ENCODE measurements at regions not wholly inside any gene's neighbourhood (a gene's known extent, or its start where the extent isn't known, plus 50 kb on each side); places are given as distances from the start of the nearest gene placed in this dataset.

- intact Hi-C loops (cut with DNase I; ENCODE audit: low total_unique reads) = loop anchor here (10.0 kb wide), 1 partner anchor 448 kb away; the partner anchor contains the start of gene COL12A1
- no peaks in the 10 kb centered on the region for H3K36me3 ChIP-seq
- no peak overlapping the region for H3K27ac ChIP-seq
- TF ChIP-seq, protein P1, sequence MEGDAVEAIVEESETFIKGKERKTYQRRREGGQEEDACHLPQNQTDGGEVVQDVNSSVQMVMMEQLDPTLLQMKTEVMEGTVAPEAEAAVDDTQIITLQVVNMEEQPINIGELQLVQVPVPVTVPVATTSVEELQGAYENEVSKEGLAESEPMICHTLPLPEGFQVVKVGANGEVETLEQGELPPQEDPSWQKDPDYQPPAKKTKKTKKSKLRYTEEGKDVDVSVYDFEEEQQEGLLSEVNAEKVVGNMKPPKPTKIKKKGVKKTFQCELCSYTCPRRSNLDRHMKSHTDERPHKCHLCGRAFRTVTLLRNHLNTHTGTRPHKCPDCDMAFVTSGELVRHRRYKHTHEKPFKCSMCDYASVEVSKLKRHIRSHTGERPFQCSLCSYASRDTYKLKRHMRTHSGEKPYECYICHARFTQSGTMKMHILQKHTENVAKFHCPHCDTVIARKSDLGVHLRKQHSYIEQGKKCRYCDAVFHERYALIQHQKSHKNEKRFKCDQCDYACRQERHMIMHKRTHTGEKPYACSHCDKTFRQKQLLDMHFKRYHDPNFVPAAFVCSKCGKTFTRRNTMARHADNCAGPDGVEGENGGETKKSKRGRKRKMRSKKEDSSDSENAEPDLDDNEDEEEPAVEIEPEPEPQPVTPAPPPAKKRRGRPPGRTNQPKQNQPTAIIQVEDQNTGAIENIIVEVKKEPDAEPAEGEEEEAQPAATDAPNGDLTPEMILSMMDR (IDR thresholded peaks at IDR 0.05) = no peak
- H3K4me1 ChIP-seq = peaks cover 0 to 6% (median 0%) of the 10 kb centered on the region in 4 donors
- no peaks in the 10 kb centered on the region for H3K27me3 ChIP-seq
- no peak for DNase-seq
- H3K4me3 ChIP-seq = no peak overlapping the region
- no peaks in the 10 kb centered on the region for H3K9me3 ChIP-seq
These were observed 448.9 kb downstream of the COL12A1 start for GRCh38 chr6:74756923-74757322.

DNA sequence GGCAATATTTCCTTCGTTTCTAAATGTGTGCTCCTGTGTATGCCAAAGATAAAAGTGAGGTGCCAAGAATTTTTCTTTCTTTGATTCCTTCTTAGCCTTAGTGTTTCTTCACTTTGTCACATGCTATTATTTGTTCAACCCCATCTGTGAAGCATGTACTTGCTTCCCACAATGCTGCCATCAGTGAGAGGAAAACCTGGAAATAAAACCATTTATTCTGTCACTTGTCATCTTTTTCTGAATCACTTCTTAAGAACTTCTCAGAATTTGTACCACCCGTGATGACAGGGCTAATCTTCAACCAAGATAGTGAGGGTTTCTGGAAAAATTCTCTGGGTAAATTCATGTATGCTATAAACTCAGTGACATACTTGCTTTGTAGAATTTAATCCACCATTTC is 450.1 kb downstream of the COL12A1 start:
- no peak overlapping the region for H3K4me3 ChIP-seq
- H3K27ac ChIP-seq = no peak overlapping the region
- H3K27me3 ChIP-seq = no peaks in the 10 kb centered on the region
- H3K9me3 ChIP-seq = no peaks in the 10 kb centered on the region
- no peak for DNase-seq
- no peaks in the 10 kb centered on the region for H3K36me3 ChIP-seq
- intact Hi-C loops (cut with DNase I; ENCODE audit: low total_unique reads) = loop anchor here (10.0 kb wide), 1 partner anchor 449 kb away; the partner anchor contains the start of gene COL12A1
- peaks cover 0 to 6% (median 0%) of the 10 kb centered on the region in 4 donors for H3K4me1 ChIP-seq
- TF ChIP-seq, protein P1 (IDR thresholded peaks at IDR 0.05) = no peak

- DNase-seq = no peak
- Histone ChIP-seq H3K27me3 (no peaks in the 10 kb centered on the region), H3K36me3 (no peaks in the 10 kb centered on the region), H3K27ac (no peak overlapping the region), H3K9me3 (no peaks in the 10 kb centered on the region), H3K4me3 (no peak overlapping the region), H3K4me1 (peaks cover 0 to 10% (median 0%) of the 10 kb centered on the region in 4 donors)
- intact Hi-C loops (cut with DNase I; ENCODE audit: low total_unique reads) = loop anchor here (10.0 kb wide), 1 partner anchor 450 kb away; the partner anchor contains the start of gene COL12A1
- TF ChIP-seq, protein P1 (IDR thresholded peaks at IDR 0.05) = no peak
These were observed 450.7 kb downstream of the COL12A1 start for GRCh38 chr6:74755196-74755595.

DNA sequence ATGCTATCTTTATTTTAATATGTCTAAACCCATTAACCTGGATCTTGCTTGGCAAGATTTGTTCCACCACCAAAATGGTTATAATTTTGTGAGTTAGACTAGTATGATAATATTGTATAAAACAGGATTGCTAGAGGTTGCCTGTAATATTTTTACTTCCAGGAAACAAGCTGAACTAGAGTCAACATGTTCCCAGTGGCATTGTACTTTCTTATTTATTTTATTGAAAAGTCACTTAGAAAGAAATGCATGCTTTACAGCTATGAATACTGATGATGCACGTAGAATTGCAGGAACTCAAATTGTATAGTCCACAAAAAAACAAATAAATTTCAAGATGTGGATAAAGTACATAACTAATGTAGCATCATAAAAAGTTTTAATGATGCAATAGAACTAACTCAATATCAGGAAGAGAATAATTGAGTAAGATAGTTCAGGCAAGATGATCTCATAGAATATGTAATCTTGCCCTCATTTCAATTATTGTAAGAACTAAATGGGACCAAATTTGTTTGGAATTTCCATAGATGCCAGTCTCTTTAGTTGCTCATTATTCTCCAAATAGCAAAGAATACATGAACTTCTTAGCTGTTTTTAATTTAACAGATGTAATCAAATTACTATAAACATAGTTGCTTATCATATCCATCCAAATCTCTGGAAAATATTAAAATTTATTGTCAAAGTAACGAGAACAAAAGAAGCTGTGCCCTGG is 451.8 kb downstream of the COL12A1 start:
- Histone ChIP-seq H3K4me3 (no peak overlapping the region), H3K9me3 (no peaks in the 10 kb centered on the region), H3K36me3 (no peaks in the 10 kb centered on the region), H3K27me3 (no peaks in the 10 kb centered on the region), H3K27ac (no peak overlapping the region), H3K4me1 (peaks cover 0 to 21% (median 2%) of the 10 kb centered on the region in 4 donors)
- DNase-seq = no peak
- TF ChIP-seq, protein P1 (IDR thresholded peaks at IDR 0.05) = no peak
- intact Hi-C loops (cut with DNase I; ENCODE audit: low total_unique reads) = loop anchor here (10.0 kb wide), 1 partner anchor 451 kb away; the partner anchor contains the start of gene COL12A1

DNA sequence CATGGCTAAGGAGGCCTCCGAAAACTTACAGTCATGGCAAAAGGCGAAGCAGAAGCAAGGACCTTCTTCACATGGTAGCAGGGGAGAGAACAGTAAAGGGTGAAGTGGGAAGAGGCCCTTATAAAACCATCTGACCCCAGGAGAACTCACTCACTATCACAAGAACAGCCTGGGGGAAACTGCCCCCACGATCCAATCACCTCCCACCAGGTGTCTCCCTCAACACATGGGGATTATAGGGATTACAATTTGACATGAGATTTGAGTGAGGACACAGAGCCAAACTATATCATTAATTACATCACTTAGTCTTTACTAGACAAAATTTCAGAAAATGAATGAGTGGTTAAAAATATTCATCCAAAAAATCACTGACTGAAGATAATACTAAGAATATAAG is 453.6 kb downstream of the COL12A1 start:
- Histone ChIP-seq H3K4me1 (peaks cover 0 to 14% (median 2%) of the 10 kb centered on the region in 4 donors), H3K9me3 (no peaks in the 10 kb centered on the region), H3K36me3 (no peaks in the 10 kb centered on the region), H3K27me3 (no peaks in the 10 kb centered on the region), H3K4me3 (no peak overlapping the region), H3K27ac (no peak overlapping the region)
- intact Hi-C loops (cut with DNase I; ENCODE audit: low total_unique reads) = loop anchor here (10.0 kb wide), 1 partner anchor 452 kb away; the partner anchor contains the start of gene COL12A1
- TF ChIP-seq, protein P1 (IDR thresholded peaks at IDR 0.05) = no peak
- DNase-seq = no peak
